NCI-H128 (cell line): ENCODE measurements at regions not wholly inside any gene's neighbourhood (a gene's known extent, or its start where the extent isn't known, plus 50 kb on each side); places are given as distances from the start of the nearest gene placed in this dataset.

Source experiments
- DNase-seq: peaks from one replicate; lab custom pipeline; 2025; ENCODE audit not compliant: unreplicated experiment; lab: John Stamatoyannopoulos, UW

- no peak for DNase-seq
These were observed 130.1 kb downstream of the MRPL36 start for GRCh38 chr5:1669276-1670155.

GRCh38 chr5:1668141-1668721, 131.4 kb downstream of the MRPL36 start:
- DNase-seq: peak; percentile 69

GRCh38 chr5:1667648-1668140, 131.9 kb downstream of the MRPL36 start:
- no peak for DNase-seq

GRCh38 chr5:1666812-1667588, 132.6 kb downstream of the MRPL36 start:
- DNase-seq: peak; percentile 74

- no peak for DNase-seq
These were observed 133.4 kb downstream of the MRPL36 start for GRCh38 chr5:1666221-1666620.

- DNase-seq: no peak
These were observed 133.8 kb downstream of the MRPL36 start for GRCh38 chr5:1665803-1666202.

- DNase-seq: no peak
These were observed 134.4 kb downstream of the MRPL36 start for GRCh38 chr5:1665231-1665630.

GRCh38 chr5:1663186-1663585, 136.5 kb downstream of the MRPL36 start:
- DNase-seq: no peak

GRCh38 chr5:1662559-1663085, 137.0 kb downstream of the MRPL36 start:
- no peak for DNase-seq

- no peak for DNase-seq
These were observed 137.6 kb downstream of the MRPL36 start for GRCh38 chr5:1661831-1662558.

- no peak for DNase-seq
These were observed 137.6 kb upstream of the LPCAT1 start for GRCh38 chr5:1661311-1661710.

GRCh38 chr5:1660511-1660910, 136.8 kb upstream of the LPCAT1 start:
- DNase-seq: no peak

GRCh38 chr5:1660001-1660400, 136.2 kb upstream of the LPCAT1 start:
- DNase-seq: no peak

- DNase-seq: no peak
These were observed 135.6 kb upstream of the LPCAT1 start for GRCh38 chr5:1659100-1659981.

GRCh38 chr5:1658665-1659064, 134.9 kb upstream of the LPCAT1 start:
- no peak for DNase-seq

- no peak for DNase-seq
These were observed 133.5 kb upstream of the LPCAT1 start for GRCh38 chr5:1657161-1657741.

GRCh38 chr5:1656271-1656975, 132.7 kb upstream of the LPCAT1 start:
- DNase-seq: no peak

- DNase-seq: no peak
These were observed 131.9 kb upstream of the LPCAT1 start for GRCh38 chr5:1655496-1656270.
